Neuronal stem cell (in vitro differentiated cells): ENCODE measurements at regions not wholly inside any gene's neighbourhood (a gene's known extent, or its start where the extent isn't known, plus 50 kb on each side); places are given as distances from the start of the nearest gene placed in this dataset.
A peak's percentile ranks its signal among the peaks of the same experiment; 100 is the strongest.

Source experiments
- DNase-seq: peaks from one replicate; pipeline ENCODE4 v3.0.0-alpha.2; 2013; ENCODE audit warnings: low spot score
- H2AFZ ChIP-seq: one replicate; pipeline ENCODE4 v1.6.1; 2013; ENCODE audit warnings: mild to moderate bottlenecking, low read length, inconsistent platforms
- H2AK5ac ChIP-seq: 2 replicates; pipeline ENCODE4 v1.6.1; 2013; ENCODE audit warnings: low read depth, mild to moderate bottlenecking, inconsistent platforms, low read length, moderate library complexity, mixed read lengths
- H2BK120ac ChIP-seq: 2 replicates; pipeline ENCODE4 v1.6.1; 2013; ENCODE audit warnings: low read depth, mild to moderate bottlenecking, inconsistent platforms, low read length, moderate library complexity, mixed read lengths
- H2BK12ac ChIP-seq: one replicate; pipeline ENCODE4 v1.6.1; 2013; ENCODE audit warnings: low read length, inconsistent platforms
- H2BK15ac ChIP-seq: 2 replicates; pipeline ENCODE4 v1.6.1; 2013; ENCODE audit warnings: mild to moderate bottlenecking, low read length, inconsistent platforms, mixed read lengths
- H2BK5ac ChIP-seq: one replicate; pipeline ENCODE4 v1.6.1; 2013; ENCODE audit warnings: inconsistent platforms, mild to moderate bottlenecking, low read length, moderate library complexity
- H3K14ac ChIP-seq: one replicate; pipeline ENCODE4 v1.6.1; 2013; ENCODE audit warnings: low read length, inconsistent platforms
- H3K18ac ChIP-seq: 2 replicates; pipeline ENCODE4 v1.6.1; 2013; ENCODE audit warnings: low read length, inconsistent platforms
- H3K23ac ChIP-seq: 2 replicates; pipeline ENCODE4 v1.6.1; 2013; ENCODE audit warnings: low read depth, mild to moderate bottlenecking, mixed read lengths, low read length, inconsistent platforms; ENCODE audit not compliant: poor library complexity
- H3K27ac ChIP-seq: replicated peaks from 3 replicates; pipeline ENCODE4 v1.5.1; 2013; ENCODE audit warnings: low read length, inconsistent platforms
- H3K27me3 ChIP-seq, 3 experiments: 2 replicates each; pipeline ENCODE4 v1.6.1; 2013; ENCODE audit warnings: low read length in 3 of 3, mild to moderate bottlenecking in 2 of 3, inconsistent platforms in 1 of 3, low read depth in 1 of 3, mixed read lengths in 1 of 3, moderate library complexity in 1 of 3; ENCODE audit not compliant: control insufficient read depth in 3 of 3, insufficient read depth in 3 of 3
- H3K36me3 ChIP-seq, 2 donors: replicated peaks in 1 of 2; 2 replicates each; pipeline ENCODE4 v1.6.1; 2013; ENCODE audit warnings: low read length in 2 of 2; ENCODE audit not compliant: control insufficient read depth in 2 of 2, insufficient read depth in 2 of 2
- H3K4ac ChIP-seq: 2 replicates; pipeline ENCODE4 v1.6.1; 2013; ENCODE audit warnings: inconsistent platforms, mild to moderate bottlenecking, low read length, moderate library complexity
- H3K4me1 ChIP-seq, 2 donors: 1 replicate in 1 of 2; 2 replicates in 1 of 2; pipeline ENCODE4 v1.6.1; 2013; ENCODE audit warnings: low read length in 2 of 2, low read depth in 1 of 2; ENCODE audit not compliant: control insufficient read depth in 2 of 2, insufficient read depth in 1 of 2
- H3K4me2 ChIP-seq: one replicate; pipeline ENCODE4 v1.6.1; 2013; ENCODE audit warnings: mild to moderate bottlenecking, low read length, inconsistent platforms; ENCODE audit not compliant: insufficient read depth, poor library complexity, severe bottlenecking
- H3K4me3 ChIP-seq, 2 donors: 2 replicates each; pipeline ENCODE4 v1.5.1; 2013; ENCODE audit warnings: low read length in 2 of 2, mild to moderate bottlenecking in 2 of 2, inconsistent platforms in 1 of 2, moderate library complexity in 1 of 2
- H3K79me1 ChIP-seq: one replicate; pipeline ENCODE4 v1.6.1; 2013; ENCODE audit warnings: low read depth, mild to moderate bottlenecking, inconsistent platforms, low read length, moderate library complexity
- H3K9ac ChIP-seq: one replicate; pipeline ENCODE4 v1.6.1; 2013; ENCODE audit warnings: mild to moderate bottlenecking, low read depth, low read length, inconsistent platforms; ENCODE audit not compliant: poor library complexity
- H3K9me3 ChIP-seq, 2 donors: replicated peaks in 1 of 2; 2 replicates each; pipeline versions ENCODE3 to v1.6.1; 2013; ENCODE audit warnings: low read length in 2 of 2, mild to moderate bottlenecking in 2 of 2, inconsistent platforms in 1 of 2, low read depth in 1 of 2, mixed read lengths in 1 of 2, moderate library complexity in 1 of 2; ENCODE audit not compliant: control insufficient read depth in 2 of 2, insufficient read depth in 1 of 2
- H4K8ac ChIP-seq: one replicate; pipeline ENCODE4 v1.6.1; 2013; ENCODE audit warnings: low read depth, mild to moderate bottlenecking, inconsistent platforms, low read length, moderate library complexity
- H4K91ac ChIP-seq: one replicate; pipeline ENCODE4 v1.6.1; 2013; ENCODE audit warnings: low read length, low read depth, mild to moderate bottlenecking, inconsistent platforms; ENCODE audit not compliant: poor library complexity
- WGBS, 2 donors: extraction: QIAGEN DNeasy Blood & Tissue Kit; methylation state at CpG; one replicate each; pipeline ENCODE4 v1.1.7; 2013; ENCODE audit warnings: missing lambda C conversion rate in 2 of 2, mixed read lengths in 1 of 2; ENCODE audit not compliant: insufficient read length in 2 of 2, insufficient replicate concordance in 1 of 2; ENCODE audit errors: extremely low coverage in 2 of 2; 5-methylcytosine and 5-hydroxymethylcytosine counted together

DNA sequence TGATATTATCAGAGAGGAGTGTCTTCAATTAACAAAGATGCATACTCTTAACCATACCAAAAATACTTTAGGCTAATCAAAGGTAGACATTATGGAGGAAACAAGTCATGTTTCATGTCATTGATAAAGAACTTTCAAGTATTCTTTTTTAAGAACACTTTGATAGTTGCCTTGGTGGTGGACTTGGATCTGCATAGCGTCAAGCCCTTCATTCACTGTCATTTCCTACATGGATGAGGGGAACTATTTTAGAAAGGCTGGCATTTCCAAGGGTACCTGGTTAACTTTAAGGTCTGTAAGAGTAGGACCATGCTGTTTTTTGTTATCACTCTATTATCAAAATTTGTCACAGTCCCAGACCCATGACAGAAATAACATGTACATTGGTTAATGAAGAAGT is 622.5 kb downstream of the PKHD1 start:
- Histone ChIP-seq H4K91ac (no peak overlapping the region), H3K36me3 (no peaks in the 10 kb centered on the region), H2AK5ac (no peak overlapping the region), H2AFZ (no peak overlapping the region), H3K27me3 (peaks cover 0 to 8% (median 2%) of the 10 kb centered on the region in 3 experiments), H3K9ac (no peak overlapping the region), H3K4me1 (peaks cover 3 to 6% of the 10 kb centered on the region in 2 donors), H3K18ac (no peak overlapping the region), H3K23ac (no peak overlapping the region), H3K9me3 (peaks cover 0 to 1% of the 10 kb centered on the region in 2 donors), H2BK5ac (no peak overlapping the region), H4K8ac (no peak overlapping the region), H3K27ac (no peak overlapping the region), H2BK12ac (no peak overlapping the region), H3K14ac (no peak overlapping the region), H3K4me3 (no peak overlapping the region), H2BK120ac (no peak overlapping the region), H3K79me1 (no peaks in the 10 kb centered on the region), H3K4ac (no peak overlapping the region), H2BK15ac (no peak overlapping the region), H3K4me2 (no peak overlapping the region)
- no peak for DNase-seq
- WGBS, 2 donors, result no CpG with 5 or more reads among the region's 1 CpG

- Histone ChIP-seq H4K8ac (no peak overlapping the region), H2BK12ac (no peak overlapping the region), H3K36me3 (no peaks in the 10 kb centered on the region), H2AFZ (peak overlapping the region; percentile 73), H3K18ac (no peak overlapping the region), H3K27me3 (peaks cover 0 to 8% (median 2%) of the 10 kb centered on the region in 3 experiments), H3K4me1 (peaks cover 3 to 5% of the 10 kb centered on the region in 2 donors), H3K79me1 (no peaks in the 10 kb centered on the region), H2BK15ac (no peak overlapping the region), H2BK120ac (no peak overlapping the region), H3K23ac (no peak overlapping the region), H2BK5ac (no peak overlapping the region), H3K9me3 (peaks cover 0 to 1% of the 10 kb centered on the region in 2 donors), H3K4ac (no peak overlapping the region), H2AK5ac (no peak overlapping the region), H3K27ac (no peak overlapping the region), H3K4me3 (no peak overlapping the region), H4K91ac (no peak overlapping the region), H3K9ac (no peak overlapping the region), H3K4me2 (no peak overlapping the region), H3K14ac (no peak overlapping the region)
- no peak for DNase-seq
- WGBS, 2 donors, result no CpG with 5 or more reads among the region's 9 CpGs
Observed at GRCh38 chr6:51466427-51466826, 621.0 kb downstream of the PKHD1 start.

DNA sequence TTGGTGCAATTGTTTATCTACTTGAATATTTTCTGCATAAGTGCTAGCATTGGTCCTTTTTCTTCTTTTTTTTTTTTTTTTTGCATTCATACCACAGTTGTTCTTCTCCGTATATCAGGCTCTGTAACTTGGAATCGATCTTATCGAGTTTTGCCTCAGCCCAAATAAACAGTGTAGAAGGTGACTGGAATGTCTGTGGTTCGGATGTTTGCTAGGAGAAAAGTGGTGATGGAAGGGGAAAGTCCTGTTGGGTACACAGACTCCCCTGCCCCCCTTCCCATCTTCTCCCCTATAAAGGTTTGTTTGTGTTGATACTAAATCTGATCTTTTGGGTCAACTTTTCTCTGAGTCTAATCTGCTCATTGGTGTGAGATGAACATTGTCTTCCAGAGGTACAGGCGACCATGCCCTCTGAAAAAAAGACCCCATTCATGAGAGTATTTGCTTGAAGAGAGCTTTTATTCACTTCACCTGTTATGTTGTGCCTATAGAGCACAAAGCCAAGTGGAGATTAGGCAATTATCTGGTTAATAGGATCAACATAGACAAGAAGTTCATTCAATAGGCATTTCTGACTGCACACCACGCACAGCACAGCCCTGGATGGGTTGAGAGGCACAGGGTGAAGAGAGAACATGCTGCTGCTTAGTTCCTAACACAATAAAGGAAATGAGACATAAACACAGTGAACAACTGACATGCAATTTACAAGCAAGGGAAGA is 620.0 kb downstream of the PKHD1 start:
- no peak overlapping the region for H3K4me2 ChIP-seq

DNA sequence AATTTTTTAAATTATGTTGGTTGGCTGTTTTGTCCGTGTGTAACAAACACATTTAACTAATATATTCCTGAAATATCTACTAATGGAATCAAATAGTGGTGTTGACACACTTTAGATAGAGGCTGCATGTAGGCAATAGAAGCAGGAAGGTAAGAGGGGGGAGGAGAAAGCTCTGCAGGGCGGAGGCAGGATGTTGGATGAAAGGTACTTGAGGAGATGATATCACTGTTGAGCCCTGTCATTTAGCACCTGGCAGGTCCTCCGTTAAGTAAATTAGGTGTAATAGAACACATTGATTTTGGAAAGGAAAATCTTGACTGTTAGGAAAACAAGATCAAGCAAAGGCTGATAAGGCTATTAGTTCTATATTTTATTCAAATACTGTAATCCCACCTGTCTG is 618.7 kb downstream of the PKHD1 start:
- Histone ChIP-seq H3K4me3 (no peak overlapping the region), H3K4me1 (peaks cover 3 to 5% of the 10 kb centered on the region in 2 donors), H3K18ac (no peak overlapping the region), H4K8ac (no peak overlapping the region), H2BK15ac (no peak overlapping the region), H2BK5ac (no peak overlapping the region), H3K4me2 (no peak overlapping the region), H3K9ac (no peak overlapping the region), H4K91ac (no peak overlapping the region), H3K14ac (no peak overlapping the region), H3K36me3 (no peaks in the 10 kb centered on the region), H3K9me3 (peaks cover 0 to 1% of the 10 kb centered on the region in 2 donors), H2BK120ac (no peak overlapping the region), H3K4ac (no peak overlapping the region), H3K27ac (no peak overlapping the region), H2AK5ac (no peak overlapping the region), H2BK12ac (no peak overlapping the region), H3K23ac (no peak overlapping the region), H3K79me1 (no peaks in the 10 kb centered on the region), H3K27me3 (peaks cover 0 to 8% (median 2%) of the 10 kb centered on the region in 3 experiments), H2AFZ (no peak overlapping the region)
- no peak for DNase-seq
- WGBS, 2 donors, result no CpG with 5 or more reads among the region's 3 CpGs

More for the DNA sequence above, 620.0 kb downstream of the PKHD1 start:
- H4K8ac ChIP-seq, result no peak overlapping the region
- peak; percentile 48 for DNase-seq
- no peak overlapping the region for H3K14ac ChIP-seq
- H3K36me3 ChIP-seq, result no peaks in the 10 kb centered on the region
- no peak overlapping the region for H3K18ac ChIP-seq
- no peak overlapping the region for H3K4ac ChIP-seq
- H3K9ac ChIP-seq, result no peak overlapping the region
- H3K4me1 ChIP-seq, result peaks cover 3 to 5% of the 10 kb centered on the region in 2 donors
- no peak overlapping the region for H2AK5ac ChIP-seq
- H3K23ac ChIP-seq, result no peak overlapping the region
- peaks cover 0 to 8% (median 2%) of the 10 kb centered on the region in 3 experiments for H3K27me3 ChIP-seq
- H2BK15ac ChIP-seq, result no peak overlapping the region
- H2AFZ ChIP-seq, result peak overlapping the region; percentile 5
- H3K27ac ChIP-seq, result no peak overlapping the region
- H2BK5ac ChIP-seq, result no peak overlapping the region
- WGBS, 2 donors, result no CpG with 5 or more reads among the region's 6 CpGs
- H3K9me3 ChIP-seq, result peaks cover 0 to 1% of the 10 kb centered on the region in 2 donors
- no peak overlapping the region for H3K4me3 ChIP-seq
- no peak overlapping the region for H4K91ac ChIP-seq
- no peaks in the 10 kb centered on the region for H3K79me1 ChIP-seq
- H2BK12ac ChIP-seq, result no peak overlapping the region
- H2BK120ac ChIP-seq, result no peak overlapping the region
